ENCODE measurements at regions not wholly inside any gene's neighbourhood (a gene's known extent, or its start where the extent isn't known, plus 50 kb on each side); places are given as distances from the start of the nearest gene placed in this dataset.

GRCh38 chr11:130727157-130728119 lies 188.8 kb downstream of the SNX19 start:
- no peak overlapping the region for H3K18ac ChIP-seq (ENCODE audit: low read depth in 1 of 2, low read length in 2 of 2)
- H3K4me2 ChIP-seq (ENCODE audit: low read length, poor library complexity, severe bottlenecking): no peak overlapping the region

GRCh38 chr11:130728185-130729180 lies 187.8 kb downstream of the SNX19 start:
- Histone ChIP-seq H3K27ac (ENCODE audit: low read length, poor library complexity, severe bottlenecking) (no peak overlapping the region), H3K36me3 (ENCODE audit: control insufficient read depth in 1 of 2, insufficient read depth in 2 of 2, low read depth in 1 of 2, low read length in 2 of 2) (no peaks in the 10 kb centered on the region), H3K9me3 (ENCODE audit: control insufficient read depth, low read length) (peaks cover 28% of the 10 kb centered on the region), H3K27me3 (ENCODE audit: control insufficient read depth in 1 of 2, insufficient read depth in 1 of 2, low read length in 2 of 2) (peaks cover 0 to 3% of the 10 kb centered on the region in 2 experiments), H3K4me2 (ENCODE audit: low read length, poor library complexity, severe bottlenecking) (no peak overlapping the region), H3K9ac (ENCODE audit: low read length) (peak overlapping the region; percentile 72), H2AFZ (ENCODE audit: low read depth, low read length) (no peak overlapping the region), H3K4me3 (ENCODE audit: insufficient read depth in 1 of 2, low read depth in 1 of 2, low read length in 2 of 2) (no peak overlapping the region), H4K91ac (ENCODE audit: low read length) (no peak overlapping the region), H2BK12ac (ENCODE audit: low read length in 2 of 2) (peak overlapping the region in 1 of 2 experiments; percentile 14), H2AK5ac (ENCODE audit: low read length, severe bottlenecking) (no peak overlapping the region), H3K14ac (ENCODE audit: low read length in 2 of 2) (no peak overlapping the region), H3K4ac (ENCODE audit: low read depth in 1 of 2, low read length in 2 of 2) (no peak overlapping the region), H3K79me1 (replicated peaks; ENCODE audit: low read length, poor library complexity, severe bottlenecking) (no peaks in the 10 kb centered on the region), H2BK120ac (ENCODE audit: low read depth, low read length) (no peak overlapping the region), H3K23ac (ENCODE audit: low read length in 2 of 2) (no peak overlapping the region), H3K18ac (ENCODE audit: low read depth in 1 of 2, low read length in 2 of 2) (no peak overlapping the region), H2BK5ac (ENCODE audit: low read depth, low read length, poor library complexity, severe bottlenecking) (no peak overlapping the region), H4K8ac (ENCODE audit: low read length) (no peak overlapping the region), H2BK15ac (ENCODE audit: low read depth, poor library complexity, severe bottlenecking) (no peak overlapping the region), H3K4me1 (ENCODE audit: control insufficient read depth, insufficient read depth, low read depth, low read length) (peaks cover 16% of the 10 kb centered on the region)
- no peak for DNase-seq
- 76% methylated on average over 6 of the region's 8 CpGs for WGBS

More at GRCh38 chr11:130727157-130728119, 188.8 kb downstream of the SNX19 start:
- no peak overlapping the region for H3K27ac ChIP-seq (ENCODE audit: low read length, poor library complexity, severe bottlenecking)
- no peak overlapping the region for H3K4ac ChIP-seq (ENCODE audit: low read depth in 1 of 2, low read length in 2 of 2)
- no peaks in the 10 kb centered on the region for H3K79me1 ChIP-seq (replicated peaks; ENCODE audit: low read length, poor library complexity, severe bottlenecking)
- WGBS: 83% methylated on average over 9 of the region's 9 CpGs
- no peak overlapping the region for H2BK120ac ChIP-seq (ENCODE audit: low read depth, low read length)
- peaks cover 0 to 3% of the 10 kb centered on the region in 2 experiments for H3K27me3 ChIP-seq (ENCODE audit: control insufficient read depth in 1 of 2, insufficient read depth in 1 of 2, low read length in 2 of 2)
- H4K91ac ChIP-seq (ENCODE audit: low read length): no peak overlapping the region
- H2BK5ac ChIP-seq (ENCODE audit: low read depth, low read length, poor library complexity, severe bottlenecking): no peak overlapping the region
- no peak overlapping the region for H3K23ac ChIP-seq (ENCODE audit: low read length in 2 of 2)
- H3K14ac ChIP-seq (ENCODE audit: low read length in 2 of 2): no peak overlapping the region
- H4K8ac ChIP-seq (ENCODE audit: low read length): no peak overlapping the region
- no peak overlapping the region for H2BK15ac ChIP-seq (ENCODE audit: low read depth, poor library complexity, severe bottlenecking)
- no peak overlapping the region for H2AK5ac ChIP-seq (ENCODE audit: low read length, severe bottlenecking)
- peaks cover 16% of the 10 kb centered on the region for H3K4me1 ChIP-seq (ENCODE audit: control insufficient read depth, insufficient read depth, low read depth, low read length)
- peak overlapping the region; percentile 72 for H3K9ac ChIP-seq (ENCODE audit: low read length)
- peak overlapping the region in 1 of 2 experiments; percentile 10 for H3K4me3 ChIP-seq (ENCODE audit: insufficient read depth in 1 of 2, low read depth in 1 of 2, low read length in 2 of 2)
- no peaks in the 10 kb centered on the region for H3K36me3 ChIP-seq (ENCODE audit: control insufficient read depth in 1 of 2, insufficient read depth in 2 of 2, low read depth in 1 of 2, low read length in 2 of 2)
- H3K9me3 ChIP-seq (ENCODE audit: control insufficient read depth, low read length): peaks cover 20% of the 10 kb centered on the region
- no peak for DNase-seq
- H2AFZ ChIP-seq (ENCODE audit: low read depth, low read length): no peak overlapping the region
- H2BK12ac ChIP-seq (ENCODE audit: low read length in 2 of 2): no peak overlapping the region

GRCh38 chr11:130729193-130729592 lies 187.1 kb downstream of the SNX19 start:
- no peak overlapping the region for H3K23ac ChIP-seq (ENCODE audit: low read length in 2 of 2)
- no peak overlapping the region for H3K18ac ChIP-seq (ENCODE audit: low read depth in 1 of 2, low read length in 2 of 2)
- no peak overlapping the region for H2BK15ac ChIP-seq (ENCODE audit: low read depth, poor library complexity, severe bottlenecking)

More at GRCh38 chr11:130729193-130729592, 187.1 kb downstream of the SNX19 start:
- peaks cover 16% of the 10 kb centered on the region for H3K4me1 ChIP-seq (ENCODE audit: control insufficient read depth, insufficient read depth, low read depth, low read length)
- H3K79me1 ChIP-seq (replicated peaks; ENCODE audit: low read length, poor library complexity, severe bottlenecking): no peaks in the 10 kb centered on the region
- no peak overlapping the region for H4K91ac ChIP-seq (ENCODE audit: low read length)
- no peaks in the 10 kb centered on the region for H3K36me3 ChIP-seq (ENCODE audit: control insufficient read depth in 1 of 2, insufficient read depth in 2 of 2, low read depth in 1 of 2, low read length in 2 of 2)
- no peak overlapping the region for H2BK5ac ChIP-seq (ENCODE audit: low read depth, low read length, poor library complexity, severe bottlenecking)
- H3K27ac ChIP-seq (ENCODE audit: low read length, poor library complexity, severe bottlenecking): no peak overlapping the region
- no peak overlapping the region for H4K8ac ChIP-seq (ENCODE audit: low read length)
- H3K4me3 ChIP-seq (ENCODE audit: insufficient read depth in 1 of 2, low read depth in 1 of 2, low read length in 2 of 2): no peak overlapping the region
- H2AFZ ChIP-seq (ENCODE audit: low read depth, low read length): no peak overlapping the region
- no peak overlapping the region for H3K4me2 ChIP-seq (ENCODE audit: low read length, poor library complexity, severe bottlenecking)
- H3K27me3 ChIP-seq (ENCODE audit: control insufficient read depth in 1 of 2, insufficient read depth in 1 of 2, low read length in 2 of 2): peaks cover 0 to 3% of the 10 kb centered on the region in 2 experiments
- no peak overlapping the region for H2BK12ac ChIP-seq (ENCODE audit: low read length in 2 of 2)
- H3K9me3 ChIP-seq (ENCODE audit: control insufficient read depth, low read length): peaks cover 29% of the 10 kb centered on the region
- H2BK120ac ChIP-seq (ENCODE audit: low read depth, low read length): no peak overlapping the region
- H2AK5ac ChIP-seq (ENCODE audit: low read length, severe bottlenecking): no peak overlapping the region
- no peak overlapping the region for H3K4ac ChIP-seq (ENCODE audit: low read depth in 1 of 2, low read length in 2 of 2)
- H3K14ac ChIP-seq (ENCODE audit: low read length in 2 of 2): no peak overlapping the region
- DNase-seq: no peak
- no peak overlapping the region for H3K9ac ChIP-seq (ENCODE audit: low read length)
